K562 (cell line): ENCODE measurements at regions not wholly inside any gene's neighbourhood (a gene's known extent, or its start where the extent isn't known, plus 50 kb on each side); places are given as distances from the start of the nearest gene placed in this dataset.

ENCODE experiments used
- ATAC-seq: fragments of 200-7000 bp; cut with Tn5 transposase; 3 replicates; pipeline ENCODE4 v1.9.1; 2020; ENCODE audit warnings: moderate library complexity
- BruUV-seq: library from RNA; stranded (reverse); fragments of 400-500 nt; replicated peaks from 2 replicates; lab custom pipeline; 2021; lab: Mats Ljungman, UMichigan
- CTCF ChIA-PET: fragments of 300-600 bp; formaldehyde crosslinking; extraction: SDS; loops from one replicate; lab custom pipeline; 2021; ENCODE audit warnings: low intra/inter-chr PET ratio; lab: Yijun Ruan, JAX
- POLR2A ChIA-PET: fragments of 300-600, 350-650 bp; sonication (Branson Sonifier 250); formaldehyde crosslinking; extraction: SDS; loops from one replicate; lab custom pipeline; 2021; ENCODE audit warnings: antibody characterized with exemption, inconsistent platforms; lab: Yijun Ruan, JAX
- DNase-seq, 4 experiments: peaks; one replicate each; pipeline versions ENCODE4 v3.0.0 to v3.0.0-alpha.2; 2011 to 2018; ENCODE audit warnings: low spot score in 3 of 4, mixed read lengths in 3 of 4; ENCODE audit errors: extremely low read depth in 1 of 4
- FAIRE-seq: peaks from 2 replicates; lab custom pipeline; 2011; peaks lifted over from hg19 to GRCh38; lab: Jason Lieb, UNC
- H2AFZ ChIP-seq: 2 replicates; pipeline ENCODE4 v1.6.0; 2011; ENCODE audit warnings: low read depth, low read length, control low read depth, inconsistent platforms
- H3K27ac ChIP-seq: fragments of 200-600 bp; 3 replicates; pipeline ENCODE4 v1.8.0; 2011; ENCODE audit warnings: low read depth, mild to moderate bottlenecking, control low read depth, inconsistent platforms, low read length, moderate library complexity, mixed read lengths; ENCODE audit errors: extremely low read depth
- H3K27me3 ChIP-seq, 2 experiments: fragments of 300-600 bp in 1 of 2; 2 replicates in 1 of 2; 3 replicates in 1 of 2; pipeline versions ENCODE4 v1.6.0 to v1.8.0; 2011; ENCODE audit warnings: inconsistent platforms in 2 of 2, low read length in 2 of 2, mild to moderate bottlenecking in 1 of 2, mixed read lengths in 1 of 2, moderate library complexity in 1 of 2; ENCODE audit not compliant: control insufficient read depth in 2 of 2, insufficient read depth in 2 of 2
- H3K36me3 ChIP-seq: fragments of 300-600 bp; 3 replicates; pipeline ENCODE4 v1.8.0; 2011; ENCODE audit warnings: mild to moderate bottlenecking, low read length, inconsistent platforms; ENCODE audit not compliant: control insufficient read depth, insufficient read depth
- H3K4me1 ChIP-seq, 2 experiments: fragments of 200-600 bp in 1 of 2; replicated peaks in 1 of 2; 2 replicates in 1 of 2; 3 replicates in 1 of 2; pipeline versions ENCODE4 v1.5.1 to v1.8.0; 2011; ENCODE audit warnings: inconsistent platforms in 2 of 2, low read length in 2 of 2, mild to moderate bottlenecking in 1 of 2, mixed read lengths in 1 of 2, moderate library complexity in 1 of 2; ENCODE audit not compliant: control insufficient read depth in 2 of 2, insufficient read depth in 2 of 2
- H3K4me2 ChIP-seq: 2 replicates; pipeline ENCODE4 v1.6.1; 2011; ENCODE audit warnings: low read length, control low read depth, inconsistent platforms, mixed read lengths; ENCODE audit not compliant: insufficient read depth
- H3K4me3 ChIP-seq: fragments of 200-600 bp; sonication (generic), shearing (Covaris generic); 2 replicates; pipeline ENCODE4 v1.5.1; 2016; ENCODE audit warnings: control low read depth, inconsistent platforms
- H3K79me2 ChIP-seq: fragments of 200-600 bp; 3 replicates; pipeline ENCODE4 v1.8.0; 2011; ENCODE audit warnings: low read length, inconsistent platforms; ENCODE audit not compliant: control insufficient read depth, insufficient read depth
- H3K9ac ChIP-seq, 2 experiments: 2 replicates each; pipeline versions ENCODE4 v1.6.0 to v1.6.1; 2011; ENCODE audit warnings: low read depth in 2 of 2, low read length in 2 of 2, control low read depth in 1 of 2, inconsistent platforms in 1 of 2, mild to moderate bottlenecking in 1 of 2, mixed read lengths in 1 of 2; ENCODE audit not compliant: insufficient read depth in 1 of 2
- H3K9me1 ChIP-seq: one replicate; pipeline ENCODE4 v1.6.0; 2011; ENCODE audit warnings: inconsistent platforms, mild to moderate bottlenecking, low read length, moderate library complexity; ENCODE audit not compliant: control insufficient read depth, insufficient read depth
- H3K9me3 ChIP-seq: replicated peaks from 2 replicates; pipeline ENCODE4 v1.5.1; 2011; ENCODE audit warnings: low read depth, low read length, inconsistent platforms; ENCODE audit not compliant: control insufficient read depth, insufficient read depth
- H4K20me1 ChIP-seq: replicated peaks from 2 replicates; pipeline ENCODE4 v1.6.1; 2011; ENCODE audit warnings: low read length, inconsistent platforms, mixed read lengths; ENCODE audit not compliant: control insufficient read depth, insufficient read depth
- ARID1B ChIP-seq: fragments of 450-650 bp; IDR thresholded peaks from 2 replicates; pipeline ENCODE4 v1.6.1; 2016; ENCODE audit warnings: antibody characterized with exemption, mild to moderate bottlenecking, inconsistent platforms
- CHD4 ChIP-seq: fragments of 200-600 bp; sonication (generic); IDR thresholded peaks from 3 replicates; pipeline ENCODE4 v1.6.1; 2012; ENCODE audit warnings: low read depth, mild to moderate bottlenecking, mixed read lengths, low read length, inconsistent platforms; ENCODE audit not compliant: insufficient read depth, insufficient replicate concordance, poor library complexity, severe bottlenecking
- FOXA1 ChIP-seq: fragments of 450-650 bp; IDR thresholded peaks from 2 replicates; pipeline ENCODE4 v1.6.1; 2016; ENCODE audit warnings: mild to moderate bottlenecking, borderline replicate concordance
- NR2F6 ChIP-seq: fragments of 450-650 bp; formaldehyde crosslinking; IDR thresholded peaks from 2 replicates; pipeline ENCODE4 v1.4.0; 2020; ENCODE audit warnings: mild to moderate bottlenecking
- PHB ChIP-seq: fragments of 250-450 bp; sonication (Bioruptor Pico); IDR thresholded peaks from 2 replicates; pipeline ENCODE4 v1.5.0; 2021
- RBM15 ChIP-seq: fragments of 200-400 bp; formaldehyde crosslinking; IDR thresholded peaks from 2 replicates; pipeline ENCODE4 v1.6.1; 2018; ENCODE audit warnings: mild to moderate bottlenecking, low read length, moderate library complexity; ENCODE audit not compliant: insufficient read depth
- STAT5B ChIP-seq: fragments of 250-450 bp; sonication (Bioruptor Pico); IDR thresholded peaks from 2 replicates; pipeline ENCODE4 v1.8.0; 2021; ENCODE audit warnings: mild to moderate bottlenecking, inconsistent platforms
- ZC3H11A ChIP-seq: IDR thresholded peaks from 2 replicates; pipeline ENCODE4 v1.6.1; 2012; ENCODE audit warnings: low read depth, low read length, improper control_type of control experiment
- ZNF175 ChIP-seq: fragments of 200-800 bp; sonication (Bioruptor generic); IDR thresholded peaks from 2 replicates; pipeline ENCODE4 v1.6.1; 2016; ENCODE audit warnings: low read depth, mild to moderate bottlenecking, missing genetic modification characterization, missing compliant biosample characterization
- WGBS: fragments of 100-300 bp; shearing (Covaris generic); methylation state at CpG from one replicate; pipeline ENCODE4 v1.1.6; 2016; ENCODE audit warnings: low coverage, mixed read lengths; ENCODE audit not compliant: insufficient coverage; ENCODE audit errors: missing lambda C conversion rate; 5-methylcytosine and 5-hydroxymethylcytosine counted together
- in situ Hi-C: fragments of 300-500 bp; cut with MboI; formaldehyde crosslinking; loops from 4 replicates; pipeline ENCODE4 v1.15.0; 2018; ENCODE audit warnings: inconsistent platforms, mixed read lengths
- intact Hi-C: fragments of 100-400 bp; cut with micrococcal nuclease; formaldehyde crosslinking; loops from 2 replicates; pipeline ENCODE4 v1.14.2; 2022
- TF ChIP-seq, protein P1 (sequence below), 2 experiments: fragments of 450-650 bp; conservative IDR thresholded peaks; 2 replicates each; pipeline ENCODE4 v1.6.1; 2017; ENCODE audit warnings: mild to moderate bottlenecking in 2 of 2, moderate library complexity in 2 of 2
- TF ChIP-seq, protein P2 (sequence below): sonication (generic); formaldehyde crosslinking; IDR thresholded peaks from 2 replicates; pipeline ENCODE4 v1.8.0; 2023; ENCODE audit warnings: mild to moderate bottlenecking, missing genetic modification reagents
- TF ChIP-seq, protein P3 (sequence below): sonication (generic); formaldehyde crosslinking; IDR thresholded peaks from 2 replicates; pipeline ENCODE4 v1.8.1; 2023; ENCODE audit warnings: mild to moderate bottlenecking, missing genetic modification reagents
- TF ChIP-seq, protein P4 (sequence below): fragments of 250-450 bp; sonication (Bioruptor Pico); IDR thresholded peaks from 2 replicates; pipeline ENCODE4 v1.8.0; 2022; ENCODE audit warnings: inconsistent platforms

DNA sequence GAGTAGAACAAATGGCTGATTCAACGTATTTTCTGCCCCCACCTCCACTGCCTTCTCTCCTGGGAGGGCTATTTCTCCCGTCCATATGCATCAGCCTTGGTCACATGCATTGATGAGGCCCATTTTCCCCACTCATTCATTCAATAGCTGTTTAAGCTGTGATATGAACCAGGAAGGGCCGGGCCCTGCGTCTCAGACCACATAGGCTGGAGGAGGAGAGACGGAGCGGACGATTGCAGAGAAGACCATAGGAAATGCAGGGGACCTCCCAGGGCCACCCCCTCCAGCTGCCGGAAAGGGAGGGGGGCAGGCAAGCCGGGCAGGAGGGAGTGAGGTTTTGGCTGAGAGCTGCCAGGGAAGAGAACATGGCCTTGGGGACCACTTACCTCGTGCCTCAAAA lies 104.4 kb upstream of the TMEM132D start:
- Histone ChIP-seq H3K27me3 (peaks cover 5 to 36% of the 10 kb centered on the region in 2 experiments; a peak in 4 of 5 replicates), H3K9me1 (peaks cover 4% of the 10 kb centered on the region), H3K9ac (no peak overlapping the region), H3K27ac (no peak overlapping the region), H3K36me3 (no peaks in the 10 kb centered on the region), H3K4me1 (no peaks in the 10 kb centered on the region), H3K79me2 (no peaks in the 10 kb centered on the region), H2AFZ (no peak overlapping the region), H4K20me1 (no peaks in the 10 kb centered on the region), H3K4me3 (no peak overlapping the region), H3K4me2 (no peak overlapping the region), H3K9me3 (no peaks in the 10 kb centered on the region)
- POLR2A ChIA-PET, result no interaction called here
- BruUV-seq, result no TSS peak
- ATAC-seq (no peak), FAIRE-seq (no peak), DNase-seq (no peak)
- intact Hi-C loops (no loop called here), in situ Hi-C loops (no loop called here)
- CTCF ChIA-PET, result no interaction called here
- WGBS, result 0% methylated on average over 8 of the region's 10 CpGs
- TF ChIP-seq PHB (CRISPR knock-in tag) (no peak), FOXA1 (no peak), STAT5B (no peak), RBM15 (no peak), CHD4 (no peak), NR2F6 (CRISPR knock-in tag) (no peak), ARID1B (no peak), ZNF175 (CRISPR knock-in tag) (no peak), ZC3H11A (no peak)
- TF ChIP-seq, protein P1, sequence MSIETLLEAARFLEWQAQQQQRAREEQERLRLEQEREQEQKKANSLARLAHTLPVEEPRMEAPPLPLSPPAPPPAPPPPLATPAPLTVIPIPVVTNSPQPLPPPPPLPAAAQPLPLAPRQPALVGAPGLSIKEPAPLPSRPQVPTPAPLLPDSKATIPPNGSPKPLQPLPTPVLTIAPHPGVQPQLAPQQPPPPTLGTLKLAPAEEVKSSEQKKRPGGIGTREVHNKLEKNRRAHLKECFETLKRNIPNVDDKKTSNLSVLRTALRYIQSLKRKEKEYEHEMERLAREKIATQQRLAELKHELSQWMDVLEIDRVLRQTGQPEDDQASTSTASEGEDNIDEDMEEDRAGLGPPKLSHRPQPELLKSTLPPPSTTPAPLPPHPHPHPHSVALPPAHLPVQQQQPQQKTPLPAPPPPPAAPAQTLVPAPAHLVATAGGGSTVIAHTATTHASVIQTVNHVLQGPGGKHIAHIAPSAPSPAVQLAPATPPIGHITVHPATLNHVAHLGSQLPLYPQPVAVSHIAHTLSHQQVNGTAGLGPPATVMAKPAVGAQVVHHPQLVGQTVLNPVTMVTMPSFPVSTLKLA (conservative IDR thresholded peaks at IDR 0.05), result no peak
- TF ChIP-seq, protein P2, sequence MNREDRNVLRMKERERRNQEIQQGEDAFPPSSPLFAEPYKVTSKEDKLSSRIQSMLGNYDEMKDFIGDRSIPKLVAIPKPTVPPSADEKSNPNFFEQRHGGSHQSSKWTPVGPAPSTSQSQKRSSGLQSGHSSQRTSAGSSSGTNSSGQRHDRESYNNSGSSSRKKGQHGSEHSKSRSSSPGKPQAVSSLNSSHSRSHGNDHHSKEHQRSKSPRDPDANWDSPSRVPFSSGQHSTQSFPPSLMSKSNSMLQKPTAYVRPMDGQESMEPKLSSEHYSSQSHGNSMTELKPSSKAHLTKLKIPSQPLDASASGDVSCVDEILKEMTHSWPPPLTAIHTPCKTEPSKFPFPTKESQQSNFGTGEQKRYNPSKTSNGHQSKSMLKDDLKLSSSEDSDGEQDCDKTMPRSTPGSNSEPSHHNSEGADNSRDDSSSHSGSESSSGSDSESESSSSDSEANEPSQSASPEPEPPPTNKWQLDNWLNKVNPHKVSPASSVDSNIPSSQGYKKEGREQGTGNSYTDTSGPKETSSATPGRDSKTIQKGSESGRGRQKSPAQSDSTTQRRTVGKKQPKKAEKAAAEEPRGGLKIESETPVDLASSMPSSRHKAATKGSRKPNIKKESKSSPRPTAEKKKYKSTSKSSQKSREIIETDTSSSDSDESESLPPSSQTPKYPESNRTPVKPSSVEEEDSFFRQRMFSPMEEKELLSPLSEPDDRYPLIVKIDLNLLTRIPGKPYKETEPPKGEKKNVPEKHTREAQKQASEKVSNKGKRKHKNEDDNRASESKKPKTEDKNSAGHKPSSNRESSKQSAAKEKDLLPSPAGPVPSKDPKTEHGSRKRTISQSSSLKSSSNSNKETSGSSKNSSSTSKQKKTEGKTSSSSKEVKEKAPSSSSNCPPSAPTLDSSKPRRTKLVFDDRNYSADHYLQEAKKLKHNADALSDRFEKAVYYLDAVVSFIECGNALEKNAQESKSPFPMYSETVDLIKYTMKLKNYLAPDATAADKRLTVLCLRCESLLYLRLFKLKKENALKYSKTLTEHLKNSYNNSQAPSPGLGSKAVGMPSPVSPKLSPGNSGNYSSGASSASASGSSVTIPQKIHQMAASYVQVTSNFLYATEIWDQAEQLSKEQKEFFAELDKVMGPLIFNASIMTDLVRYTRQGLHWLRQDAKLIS (CRISPR knock-in tag), result no peak
- TF ChIP-seq, protein P3, sequence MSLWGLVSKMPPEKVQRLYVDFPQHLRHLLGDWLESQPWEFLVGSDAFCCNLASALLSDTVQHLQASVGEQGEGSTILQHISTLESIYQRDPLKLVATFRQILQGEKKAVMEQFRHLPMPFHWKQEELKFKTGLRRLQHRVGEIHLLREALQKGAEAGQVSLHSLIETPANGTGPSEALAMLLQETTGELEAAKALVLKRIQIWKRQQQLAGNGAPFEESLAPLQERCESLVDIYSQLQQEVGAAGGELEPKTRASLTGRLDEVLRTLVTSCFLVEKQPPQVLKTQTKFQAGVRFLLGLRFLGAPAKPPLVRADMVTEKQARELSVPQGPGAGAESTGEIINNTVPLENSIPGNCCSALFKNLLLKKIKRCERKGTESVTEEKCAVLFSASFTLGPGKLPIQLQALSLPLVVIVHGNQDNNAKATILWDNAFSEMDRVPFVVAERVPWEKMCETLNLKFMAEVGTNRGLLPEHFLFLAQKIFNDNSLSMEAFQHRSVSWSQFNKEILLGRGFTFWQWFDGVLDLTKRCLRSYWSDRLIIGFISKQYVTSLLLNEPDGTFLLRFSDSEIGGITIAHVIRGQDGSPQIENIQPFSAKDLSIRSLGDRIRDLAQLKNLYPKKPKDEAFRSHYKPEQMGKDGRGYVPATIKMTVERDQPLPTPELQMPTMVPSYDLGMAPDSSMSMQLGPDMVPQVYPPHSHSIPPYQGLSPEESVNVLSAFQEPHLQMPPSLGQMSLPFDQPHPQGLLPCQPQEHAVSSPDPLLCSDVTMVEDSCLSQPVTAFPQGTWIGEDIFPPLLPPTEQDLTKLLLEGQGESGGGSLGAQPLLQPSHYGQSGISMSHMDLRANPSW (CRISPR knock-in tag), result no peak
- TF ChIP-seq, protein P4, sequence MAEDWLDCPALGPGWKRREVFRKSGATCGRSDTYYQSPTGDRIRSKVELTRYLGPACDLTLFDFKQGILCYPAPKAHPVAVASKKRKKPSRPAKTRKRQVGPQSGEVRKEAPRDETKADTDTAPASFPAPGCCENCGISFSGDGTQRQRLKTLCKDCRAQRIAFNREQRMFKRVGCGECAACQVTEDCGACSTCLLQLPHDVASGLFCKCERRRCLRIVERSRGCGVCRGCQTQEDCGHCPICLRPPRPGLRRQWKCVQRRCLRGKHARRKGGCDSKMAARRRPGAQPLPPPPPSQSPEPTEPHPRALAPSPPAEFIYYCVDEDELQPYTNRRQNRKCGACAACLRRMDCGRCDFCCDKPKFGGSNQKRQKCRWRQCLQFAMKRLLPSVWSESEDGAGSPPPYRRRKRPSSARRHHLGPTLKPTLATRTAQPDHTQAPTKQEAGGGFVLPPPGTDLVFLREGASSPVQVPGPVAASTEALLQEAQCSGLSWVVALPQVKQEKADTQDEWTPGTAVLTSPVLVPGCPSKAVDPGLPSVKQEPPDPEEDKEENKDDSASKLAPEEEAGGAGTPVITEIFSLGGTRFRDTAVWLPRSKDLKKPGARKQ (CRISPR knock-in tag), result no peak
